Stimulated activated CD8-positive, alpha-beta memory T cell treated with anti-CD3 and anti-CD28 coated beads, Interleukin-4, amount 100 ng/mL, for 48 hours (primary cell): ENCODE measurements at regions not wholly inside any gene's neighbourhood (a gene's known extent, or its start where the extent isn't known, plus 50 kb on each side); places are given as distances from the start of the nearest gene placed in this dataset.

Experiments used
- DNase-seq: peaks from one replicate; pipeline ENCODE4 v3.0.0-alpha.2; 2020

- no peak for DNase-seq
Measured at GRCh38 chr7:17699696-17700095, 240.6 kb downstream of the SNX13 start.

- DNase-seq, result no peak
Measured at GRCh38 chr7:17700138-17700537, 240.2 kb downstream of the SNX13 start.

DNA sequence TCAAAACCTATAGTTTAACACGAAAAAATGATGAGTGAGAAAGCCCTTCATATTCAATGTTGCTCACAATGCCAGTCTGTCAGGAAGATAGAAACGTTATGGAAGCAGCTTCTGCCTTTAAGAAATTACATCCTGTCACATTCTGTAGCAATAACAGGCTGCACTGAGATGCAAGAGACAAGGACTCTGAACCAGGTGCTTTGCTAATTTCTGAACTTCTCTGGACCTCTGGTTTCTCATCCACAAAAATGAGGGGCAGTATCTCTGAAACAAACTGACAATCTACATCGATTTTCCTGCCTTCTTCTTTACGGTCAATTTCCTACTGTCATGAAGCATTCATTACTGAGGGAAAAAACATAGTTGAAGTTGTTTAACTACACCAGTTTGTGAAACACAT, 234.0 kb downstream of the SNX13 start:
- no peak for DNase-seq

DNA sequence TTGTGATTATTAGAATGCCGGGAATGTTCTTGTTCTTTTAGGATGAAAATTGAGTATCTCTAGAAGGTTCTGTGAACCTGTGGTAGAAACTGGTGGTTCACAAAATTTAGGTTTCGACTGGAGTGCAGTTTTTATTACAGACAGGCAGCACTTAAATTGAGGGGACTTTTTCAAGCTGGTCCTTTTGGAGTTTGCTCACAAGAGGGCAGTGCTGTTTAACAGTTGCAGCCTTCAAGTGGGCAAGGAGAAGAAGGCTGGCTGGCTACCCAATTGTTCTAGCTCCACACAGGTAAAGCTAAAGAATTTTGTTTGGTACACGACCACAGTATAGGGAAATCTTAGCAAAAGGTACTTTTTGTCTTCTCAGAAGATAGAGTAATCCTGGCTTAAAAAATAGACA, 233.6 kb downstream of the SNX13 start:
- peak; percentile 26 for DNase-seq

- DNase-seq, result no peak
Measured at GRCh38 chr7:17709127-17709526, 231.2 kb downstream of the SNX13 start.

GRCh38 chr7:17709599-17709998, 230.7 kb downstream of the SNX13 start:
- DNase-seq, result no peak

DNA sequence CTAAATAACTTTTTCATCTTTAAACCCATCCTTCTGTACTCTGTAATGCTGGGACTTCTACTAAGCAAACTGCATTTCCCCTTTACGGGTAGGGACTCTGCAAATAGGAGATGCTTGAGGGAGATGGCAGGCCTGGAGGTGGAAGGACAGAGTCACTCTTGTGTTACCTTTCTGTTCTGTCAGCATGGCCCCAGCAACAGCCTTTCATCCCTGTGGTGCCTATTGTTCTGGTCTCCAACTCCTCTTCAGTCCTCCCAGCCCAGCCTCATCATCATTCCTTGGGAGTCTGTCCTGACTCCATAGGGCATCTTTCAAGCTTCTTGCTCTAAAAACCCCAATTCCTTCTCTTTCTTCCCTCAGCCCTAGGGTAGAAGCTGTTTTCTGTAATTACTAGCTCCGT, 230.0 kb downstream of the SNX13 start:
- DNase-seq, result no peak

GRCh38 chr7:17713584-17713983, 226.7 kb downstream of the SNX13 start:
- no peak for DNase-seq

GRCh38 chr7:17716816-17717215, 223.5 kb downstream of the SNX13 start:
- no peak for DNase-seq

- DNase-seq, result no peak
Measured at GRCh38 chr7:17719998-17720397, 220.3 kb downstream of the SNX13 start.

DNA sequence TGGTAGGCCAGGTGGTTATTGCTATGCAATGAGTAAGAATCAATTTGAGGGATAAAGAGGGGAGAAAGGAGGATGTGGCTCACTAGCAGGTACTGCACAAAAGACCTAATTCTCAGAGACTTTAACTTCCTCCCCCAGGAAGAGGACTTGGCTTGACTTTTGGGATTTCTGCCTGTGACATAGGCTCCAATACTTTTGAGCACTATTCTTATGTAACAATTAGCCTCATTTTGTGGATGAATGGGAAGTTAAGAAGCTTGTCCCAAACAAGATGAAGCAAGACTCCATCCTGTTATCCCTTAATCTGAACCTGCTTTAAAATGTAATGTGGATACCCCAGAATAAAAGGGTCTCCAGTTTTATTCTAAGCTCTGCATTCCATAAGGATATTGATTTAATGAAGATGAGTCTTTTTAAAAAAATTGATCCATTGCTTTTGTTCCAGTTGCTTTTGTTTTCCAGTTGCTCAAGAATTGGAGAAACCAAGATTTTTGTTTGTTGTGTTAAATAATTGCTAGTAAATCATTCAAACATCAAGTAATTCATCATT, 218.5 kb downstream of the SNX13 start:
- DNase-seq, result no peak

GRCh38 chr7:17722798-17723197, 217.5 kb downstream of the SNX13 start:
- no peak for DNase-seq

- DNase-seq, result no peak
Measured at GRCh38 chr7:17725821-17726220, 214.5 kb downstream of the SNX13 start.

- no peak for DNase-seq
Measured at GRCh38 chr7:17732083-17732482, 208.2 kb downstream of the SNX13 start.
